ENCODE measurements at regions not wholly inside any gene's neighbourhood (a gene's known extent, or its start where the extent isn't known, plus 50 kb on each side); places are given as distances from the start of the nearest gene placed in this dataset.
"Not testable (repeated sequence)": the region's sequence is repeated elsewhere in the genome, so short reads cannot be mapped to it uniquely, and the experiment has no call there.

GRCh38 chr1:188708795-188709535 is 1768.7 kb downstream of the BRINP3 start:
- DNase-seq = peak; percentile 60

- no peak for DNase-seq
Observed at GRCh38 chr1:188715566-188715965, 1762.1 kb downstream of the BRINP3 start.

- DNase-seq = no peak
Observed at GRCh38 chr1:188719735-188720134, 1757.9 kb downstream of the BRINP3 start.

GRCh38 chr1:188723332-188724020 is 1754.2 kb downstream of the BRINP3 start:
- no peak for DNase-seq

GRCh38 chr1:188729039-188729438 is 1748.6 kb downstream of the BRINP3 start:
- DNase-seq = no peak

GRCh38 chr1:188735567-188735966 is 1742.1 kb downstream of the BRINP3 start:
- DNase-seq = no peak

GRCh38 chr1:188749275-188749674 is 1728.4 kb downstream of the BRINP3 start:
- not testable (repeated sequence) for DNase-seq

- DNase-seq = not testable (repeated sequence)
Observed at GRCh38 chr1:188752027-188752426, 1725.6 kb downstream of the BRINP3 start.

GRCh38 chr1:188757747-188758146 is 1719.9 kb downstream of the BRINP3 start:
- not testable (repeated sequence) for DNase-seq

- DNase-seq = no peak
Observed at GRCh38 chr1:188761226-188761625, 1716.4 kb downstream of the BRINP3 start.

GRCh38 chr1:188762166-188762743 is 1715.4 kb downstream of the BRINP3 start:
- DNase-seq = no peak

GRCh38 chr1:188763541-188763940 is 1714.1 kb downstream of the BRINP3 start:
- no peak for DNase-seq

GRCh38 chr1:188769181-188769580 is 1708.5 kb downstream of the BRINP3 start:
- no peak for DNase-seq

GRCh38 chr1:188769936-188770335 is 1707.7 kb downstream of the BRINP3 start:
- DNase-seq = no peak

- no peak for DNase-seq
Observed at GRCh38 chr1:188778578-188778977, 1699.1 kb downstream of the BRINP3 start.

GRCh38 chr1:188782220-188782841 is 1695.3 kb downstream of the BRINP3 start:
- no peak for DNase-seq

- DNase-seq = no peak
Observed at GRCh38 chr1:188794969-188795368, 1682.7 kb downstream of the BRINP3 start.

GRCh38 chr1:188812153-188812552 is 1665.5 kb downstream of the BRINP3 start:
- DNase-seq = not testable (repeated sequence)

- not testable (repeated sequence) for DNase-seq
Observed at GRCh38 chr1:188812836-188813573, 1664.7 kb downstream of the BRINP3 start.

- DNase-seq = no peak
Observed at GRCh38 chr1:188817814-188818213, 1659.8 kb downstream of the BRINP3 start.

- DNase-seq = no peak
Observed at GRCh38 chr1:188822248-188822647, 1655.4 kb downstream of the BRINP3 start.

- DNase-seq = no peak
Observed at GRCh38 chr1:188825471-188825870, 1652.2 kb downstream of the BRINP3 start.

GRCh38 chr1:188826800-188827199 is 1650.9 kb downstream of the BRINP3 start:
- DNase-seq = no peak
